Liver (tissue), 3 donors: ENCODE measurements at regions not wholly inside any gene's neighbourhood (a gene's known extent, or its start where the extent isn't known, plus 50 kb on each side); places are given as distances from the start of the nearest gene placed in this dataset.

Source experiments
- ATF3 ChIP-seq: IDR thresholded peaks from 2 replicates; pipeline ENCODE4 v1.6.1; 2016; ENCODE audit warnings: antibody characterized with exemption
- GABPA ChIP-seq, 2 donors: IDR thresholded peaks in 1 of 2; conservative IDR thresholded peaks in 1 of 2; 2 replicates each; pipeline ENCODE4 v1.6.1; 2016; ENCODE audit warnings: antibody characterized with exemption in 2 of 2, mild to moderate bottlenecking in 1 of 2, moderate library complexity in 1 of 2
- JUND ChIP-seq, 2 donors: IDR thresholded peaks; 2 replicates each; pipeline ENCODE4 v1.6.1; 2016; ENCODE audit warnings: antibody characterized with exemption in 2 of 2
- TF ChIP-seq, protein P1 (sequence below): fragments of 150-350 bp; IDR thresholded peaks from 2 replicates; pipeline ENCODE4 v1.5.1; 2017; ENCODE audit warnings: improper control_type of control experiment, low read depth, low read length; ENCODE audit not compliant: missing input control
- TF ChIP-seq, protein P2 (sequence below): IDR thresholded peaks from 2 replicates; pipeline ENCODE4 v1.6.1; 2016; ENCODE audit warnings: antibody characterized with exemption
- donor health status: healthy.
- donor health status: healthy.

- no peak for TF ChIP-seq ATF3
- no peak for TF ChIP-seq JUND (IDR thresholded peaks at IDR 0.05)
- TF ChIP-seq, protein P1, sequence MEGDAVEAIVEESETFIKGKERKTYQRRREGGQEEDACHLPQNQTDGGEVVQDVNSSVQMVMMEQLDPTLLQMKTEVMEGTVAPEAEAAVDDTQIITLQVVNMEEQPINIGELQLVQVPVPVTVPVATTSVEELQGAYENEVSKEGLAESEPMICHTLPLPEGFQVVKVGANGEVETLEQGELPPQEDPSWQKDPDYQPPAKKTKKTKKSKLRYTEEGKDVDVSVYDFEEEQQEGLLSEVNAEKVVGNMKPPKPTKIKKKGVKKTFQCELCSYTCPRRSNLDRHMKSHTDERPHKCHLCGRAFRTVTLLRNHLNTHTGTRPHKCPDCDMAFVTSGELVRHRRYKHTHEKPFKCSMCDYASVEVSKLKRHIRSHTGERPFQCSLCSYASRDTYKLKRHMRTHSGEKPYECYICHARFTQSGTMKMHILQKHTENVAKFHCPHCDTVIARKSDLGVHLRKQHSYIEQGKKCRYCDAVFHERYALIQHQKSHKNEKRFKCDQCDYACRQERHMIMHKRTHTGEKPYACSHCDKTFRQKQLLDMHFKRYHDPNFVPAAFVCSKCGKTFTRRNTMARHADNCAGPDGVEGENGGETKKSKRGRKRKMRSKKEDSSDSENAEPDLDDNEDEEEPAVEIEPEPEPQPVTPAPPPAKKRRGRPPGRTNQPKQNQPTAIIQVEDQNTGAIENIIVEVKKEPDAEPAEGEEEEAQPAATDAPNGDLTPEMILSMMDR: no peak
- TF ChIP-seq GABPA (IDR thresholded peaks at IDR 0.05 in 1 of 2, conservative IDR thresholded peaks at IDR 0.05 in 1 of 2): no peak
- TF ChIP-seq, protein P2, sequence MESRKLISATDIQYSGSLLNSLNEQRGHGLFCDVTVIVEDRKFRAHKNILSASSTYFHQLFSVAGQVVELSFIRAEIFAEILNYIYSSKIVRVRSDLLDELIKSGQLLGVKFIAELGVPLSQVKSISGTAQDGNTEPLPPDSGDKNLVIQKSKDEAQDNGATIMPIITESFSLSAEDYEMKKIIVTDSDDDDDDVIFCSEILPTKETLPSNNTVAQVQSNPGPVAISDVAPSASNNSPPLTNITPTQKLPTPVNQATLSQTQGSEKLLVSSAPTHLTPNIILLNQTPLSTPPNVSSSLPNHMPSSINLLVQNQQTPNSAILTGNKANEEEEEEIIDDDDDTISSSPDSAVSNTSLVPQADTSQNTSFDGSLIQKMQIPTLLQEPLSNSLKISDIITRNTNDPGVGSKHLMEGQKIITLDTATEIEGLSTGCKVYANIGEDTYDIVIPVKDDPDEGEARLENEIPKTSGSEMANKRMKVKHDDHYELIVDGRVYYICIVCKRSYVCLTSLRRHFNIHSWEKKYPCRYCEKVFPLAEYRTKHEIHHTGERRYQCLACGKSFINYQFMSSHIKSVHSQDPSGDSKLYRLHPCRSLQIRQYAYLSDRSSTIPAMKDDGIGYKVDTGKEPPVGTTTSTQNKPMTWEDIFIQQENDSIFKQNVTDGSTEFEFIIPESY: no peak
These were observed 62.7 kb upstream of the CREB5 start for GRCh38 chr7:28349637-28350036.
